Endothelial cell of umbilical vein (primary cell): ENCODE measurements at regions not wholly inside any gene's neighbourhood (a gene's known extent, or its start where the extent isn't known, plus 50 kb on each side); places are given as distances from the start of the nearest gene placed in this dataset.

Experiments
- BruUV-seq: library from RNA; stranded (reverse); fragments of 400-500 nt; replicated peaks from 2 replicates; lab custom pipeline; 2021; lab: Mats Ljungman, UMichigan
- CTCF ChIA-PET: fragments of 300-600, 350-600 bp; sonication (Branson Sonifier 250); formaldehyde crosslinking; loops from one replicate; lab custom pipeline; 2021; ENCODE audit warnings: antibody characterized with exemption, inconsistent platforms; lab: Charles Lee
- POLR2A ChIA-PET: fragments of 300-600, 350-600 bp; sonication (Branson Sonifier 250); formaldehyde crosslinking; loops from one replicate; lab custom pipeline; 2021; ENCODE audit warnings: antibody characterized with exemption, inconsistent platforms; lab: Charles Lee
- DNase-seq: peaks from one replicate; pipeline ENCODE4 v3.0.0-alpha.2; 2011; ENCODE audit warnings: low read depth, low spot score
- FAIRE-seq: peaks from 2 replicates; lab custom pipeline; 2011; peaks lifted over from hg19 to GRCh38; lab: Jason Lieb, UNC
- H2AFZ ChIP-seq: 2 replicates; pipeline ENCODE4 v1.6.0; 2012; ENCODE audit warnings: low read depth, low read length, control low read depth, inconsistent platforms
- H3K27ac ChIP-seq: 2 replicates; pipeline ENCODE4 v1.5.1; 2011; ENCODE audit warnings: low read depth, mild to moderate bottlenecking, control low read depth, low read length, moderate library complexity; ENCODE audit not compliant: insufficient read depth
- H3K27me3 ChIP-seq, 2 experiments: 2 replicates each; pipeline versions ENCODE4 v1.6.0 to v1.6.1; 2011; ENCODE audit warnings: low read length in 2 of 2, mixed read lengths in 1 of 2; ENCODE audit not compliant: control insufficient read depth in 2 of 2, insufficient read depth in 2 of 2
- H3K36me3 ChIP-seq, 2 experiments: 2 replicates in 1 of 2; 3 replicates in 1 of 2; pipeline ENCODE4 v1.5.1; 2011; ENCODE audit warnings: low read length in 2 of 2, mild to moderate bottlenecking in 1 of 2, moderate library complexity in 1 of 2; ENCODE audit not compliant: control insufficient read depth in 2 of 2, insufficient read depth in 2 of 2; ENCODE audit errors: extremely low read depth in 1 of 2
- H3K4me1 ChIP-seq: 3 replicates; pipeline ENCODE4 v1.5.1; 2011; ENCODE audit warnings: mild to moderate bottlenecking, low read length; ENCODE audit not compliant: control insufficient read depth, insufficient read depth; ENCODE audit errors: extremely low read depth
- H3K4me2 ChIP-seq: 2 replicates; pipeline ENCODE4 v1.6.1; 2011; ENCODE audit warnings: low read length, control low read depth, mixed read lengths; ENCODE audit not compliant: insufficient read depth
- H3K4me3 ChIP-seq, 3 experiments: fragments of 200-600 bp in 1 of 3; sonication (generic), shearing (Covaris generic) in 1 of 3; replicated peaks in 1 of 3; 2 replicates each; pipeline ENCODE4 v1.5.1; 2011 to 2016; ENCODE audit warnings: control low read depth in 3 of 3, low read length in 3 of 3, mild to moderate bottlenecking in 2 of 3, inconsistent platforms in 1 of 3, low read depth in 1 of 3, moderate library complexity in 1 of 3; ENCODE audit not compliant: insufficient read depth in 1 of 3
- H3K79me2 ChIP-seq: 2 replicates; pipeline ENCODE4 v1.6.0; 2012; ENCODE audit warnings: low read length, inconsistent platforms; ENCODE audit not compliant: control insufficient read depth, insufficient read depth
- H3K9ac ChIP-seq: replicated peaks from 2 replicates; pipeline ENCODE3; 2011; ENCODE audit warnings: low read length, control low read depth; ENCODE audit not compliant: insufficient read depth; ENCODE audit errors: extremely low read depth
- H3K9me1 ChIP-seq: replicated peaks from 3 replicates; pipeline ENCODE4 v1.6.0; 2011; ENCODE audit warnings: mild to moderate bottlenecking, low read length; ENCODE audit not compliant: control insufficient read depth, insufficient read depth; ENCODE audit errors: extremely low read depth
- H3K9me3 ChIP-seq: replicated peaks from 2 replicates; pipeline ENCODE4 v1.5.1; 2012; ENCODE audit warnings: low read length, inconsistent platforms; ENCODE audit not compliant: control insufficient read depth, insufficient read depth
- H4K20me1 ChIP-seq: replicated peaks from 2 replicates; pipeline ENCODE3; 2011; ENCODE audit warnings: mild to moderate bottlenecking, low read length; ENCODE audit not compliant: control insufficient read depth, insufficient read depth; ENCODE audit errors: extremely low read depth
- CTCF ChIP-seq, 2 donors: IDR thresholded peaks; 1 replicate in 1 of 2; 2 replicates in 1 of 2; pipeline ENCODE4 v1.5.1; 2011; ENCODE audit warnings: low read length in 2 of 2, mild to moderate bottlenecking in 2 of 2, moderate library complexity in 2 of 2, control low read depth in 1 of 2, inconsistent platforms in 1 of 2, low read depth in 1 of 2; ENCODE audit not compliant: insufficient read depth in 1 of 2; ENCODE audit errors: extremely low read depth in 1 of 2
- EZH2 ChIP-seq: IDR thresholded peaks from 2 replicates; pipeline ENCODE4 v1.6.1; 2012; ENCODE audit warnings: borderline replicate concordance, low read depth, mild to moderate bottlenecking, moderate library complexity, low read length, inconsistent platforms; ENCODE audit not compliant: severe bottlenecking
- FOS ChIP-seq: IDR thresholded peaks from 2 replicates; pipeline ENCODE4 v1.6.1; 2011; ENCODE audit warnings: mild to moderate bottlenecking, low read length, moderate library complexity, borderline replicate concordance; ENCODE audit not compliant: insufficient read depth
- JUN ChIP-seq: IDR thresholded peaks from 2 replicates; pipeline ENCODE4 v1.6.1; 2011; ENCODE audit warnings: borderline replicate concordance, low read depth; ENCODE audit not compliant: insufficient read length, insufficient read depth
- MAX ChIP-seq: IDR thresholded peaks from 2 replicates; pipeline ENCODE4 v1.6.1; 2011; ENCODE audit not compliant: insufficient read depth, insufficient read length
- MYC ChIP-seq: IDR thresholded peaks from one replicate; pipeline ENCODE4 v1.6.1; 2011; ENCODE audit warnings: mild to moderate bottlenecking, low read depth, low read length
- POLR2A ChIP-seq: IDR thresholded peaks from 2 replicates; pipeline ENCODE4 v1.6.1; 2012; ENCODE audit warnings: low read depth, mild to moderate bottlenecking, control low read depth, low read length
- POLR2AphosphoS5 ChIP-seq: IDR thresholded peaks from 2 replicates; pipeline ENCODE4 v1.6.1; 2012; ENCODE audit warnings: low read depth, mild to moderate bottlenecking, control low read depth, low read length, moderate library complexity; ENCODE audit not compliant: insufficient read depth
- dilution Hi-C: fragments of 300-500 bp; cut with MboI; formaldehyde crosslinking; loops from one replicate; pipeline ENCODE4 v1.15.0; 2019; ENCODE audit warnings: low sequenced_read_pairs; ENCODE audit not compliant: extremely low pct_ligation_motif_present
- intact Hi-C: fragments of 100-400 bp; cut with micrococcal nuclease; formaldehyde crosslinking; loops from one replicate; pipeline ENCODE4 v1.10.0; 2022

- Histone ChIP-seq H3K4me2 (no peak overlapping the region), H3K9me3 (no peaks in the 10 kb centered on the region), H3K27ac (no peak overlapping the region), H3K79me2 (no peaks in the 10 kb centered on the region), H3K4me3 (no peak overlapping the region), H3K9me1 (no peaks in the 10 kb centered on the region), H3K27me3 (no peaks in the 10 kb centered on the region), H4K20me1 (no peaks in the 10 kb centered on the region), H3K36me3 (no peaks in the 10 kb centered on the region), H3K4me1 (no peaks in the 10 kb centered on the region), H3K9ac (no peak overlapping the region), H2AFZ (no peak overlapping the region)
- dilution Hi-C loops (no loop called here), intact Hi-C loops (no loop called here)
- DNase-seq (no peak), FAIRE-seq (no peak)
- CTCF ChIA-PET, result interaction anchor here (1.2 kb wide), 1 partner anchor 118 kb away, joined by 4 read pairs; no protein-coding TSS in a partner anchor
- no TSS peak for BruUV-seq
- POLR2A ChIA-PET, result no interaction called here
- TF ChIP-seq EZH2 (no peak), MAX (no peak), POLR2A (no peak), MYC (no peak), POLR2AphosphoS5 (no peak), JUN (no peak), CTCF (IDR thresholded peaks at IDR 0.05; ENCODE audit: extremely low read depth in 1 of 2, insufficient read depth in 1 of 2, low read depth in 1 of 2, low read length in 2 of 2) (no peak), FOS (no peak)
These were observed 1456.6 kb downstream of the STIM2 start for GRCh38 chr4:28317221-28317620.
